ENCODE measurements at regions not wholly inside any gene's neighbourhood (a gene's known extent, or its start where the extent isn't known, plus 50 kb on each side); places are given as distances from the start of the nearest gene placed in this dataset.

DNA sequence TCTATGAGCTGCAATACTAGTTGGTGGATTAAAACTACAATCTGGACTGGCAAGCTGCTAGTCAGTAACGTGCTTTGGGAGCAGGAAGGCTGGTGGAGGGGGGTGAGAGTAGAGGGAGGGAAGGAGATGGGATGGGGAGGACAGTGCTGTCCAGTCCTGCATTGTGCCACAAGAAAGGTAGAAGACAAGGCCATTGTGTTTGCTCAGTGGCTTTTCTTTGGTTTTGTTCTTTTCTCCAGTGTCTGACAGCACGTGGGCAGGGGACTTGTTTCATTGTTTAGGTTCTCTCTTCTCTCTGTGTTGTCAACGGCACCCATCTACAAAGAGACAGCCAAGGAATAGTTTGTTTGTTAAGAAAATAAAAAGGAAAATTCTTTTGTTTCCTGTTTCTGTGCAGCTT lies 362.8 kb upstream of the PLXNA2 start:
- no peaks in the 10 kb centered on the region for H3K36me3 ChIP-seq (ENCODE audit: control insufficient read depth in 1 of 2, insufficient read depth in 2 of 2, low read depth in 1 of 2, low read length in 2 of 2)
- WGBS, result 68% methylated on average over 2 of the region's 3 CpGs

DNA sequence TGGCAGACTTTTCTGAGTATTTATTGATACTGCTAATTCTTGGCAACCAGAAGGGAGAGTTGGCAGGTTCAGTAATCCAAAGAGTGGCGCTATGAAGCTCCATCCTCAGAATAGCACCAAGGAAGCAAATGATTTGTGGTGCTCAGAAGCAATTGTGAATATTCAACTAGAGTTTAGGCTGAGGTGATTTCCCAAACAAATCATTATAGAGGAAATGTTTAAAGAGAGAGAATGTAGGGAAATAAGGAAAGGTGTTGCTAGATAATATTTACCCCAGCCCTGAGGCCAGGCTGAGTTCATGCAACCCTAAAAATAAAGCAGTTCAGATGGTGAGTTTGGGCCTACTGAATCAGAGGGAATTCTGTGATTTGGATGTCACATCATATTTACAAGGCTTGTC lies 363.4 kb upstream of the PLXNA2 start:
- no peak overlapping the region for H3K4me2 ChIP-seq (ENCODE audit: low read length, poor library complexity, severe bottlenecking)
- no peak overlapping the region for H3K18ac ChIP-seq (ENCODE audit: low read depth in 1 of 2, low read length in 2 of 2)
- no peak overlapping the region for H4K8ac ChIP-seq (ENCODE audit: low read length)
- no peak overlapping the region for H2AK5ac ChIP-seq (ENCODE audit: low read length, severe bottlenecking)
- WGBS, result 90% methylated on average over 1 of the region's 1 CpG
- no peak overlapping the region for H3K23ac ChIP-seq (ENCODE audit: low read length in 2 of 2)
- H3K79me1 ChIP-seq (replicated peaks; ENCODE audit: low read length, poor library complexity, severe bottlenecking), result no peaks in the 10 kb centered on the region
- H2BK5ac ChIP-seq (ENCODE audit: low read depth, low read length, poor library complexity, severe bottlenecking), result no peak overlapping the region
- no peak overlapping the region for H3K9ac ChIP-seq (ENCODE audit: low read length)
- DNase-seq, result no peak
- no peak overlapping the region for H2AFZ ChIP-seq (ENCODE audit: low read depth, low read length)
- H3K36me3 ChIP-seq (ENCODE audit: control insufficient read depth in 1 of 2, insufficient read depth in 2 of 2, low read depth in 1 of 2, low read length in 2 of 2), result no peaks in the 10 kb centered on the region
- H2BK12ac ChIP-seq (ENCODE audit: low read length in 2 of 2), result no peak overlapping the region
- H2BK15ac ChIP-seq (ENCODE audit: low read depth, poor library complexity, severe bottlenecking), result no peak overlapping the region
- no peaks in the 10 kb centered on the region for H3K4me1 ChIP-seq (ENCODE audit: control insufficient read depth, insufficient read depth, low read depth, low read length)
- no peak overlapping the region for H3K14ac ChIP-seq (ENCODE audit: low read length in 2 of 2)
- H3K27me3 ChIP-seq (ENCODE audit: control insufficient read depth in 1 of 2, insufficient read depth in 1 of 2, low read length in 2 of 2), result no peaks in the 10 kb centered on the region
- no peak overlapping the region for H3K4ac ChIP-seq (ENCODE audit: low read depth in 1 of 2, low read length in 2 of 2)
- no peak overlapping the region for H3K4me3 ChIP-seq (ENCODE audit: insufficient read depth in 1 of 2, low read depth in 1 of 2, low read length in 2 of 2)
- H2BK120ac ChIP-seq (ENCODE audit: low read depth, low read length), result no peak overlapping the region
- no peak overlapping the region for H3K27ac ChIP-seq (ENCODE audit: low read length, poor library complexity, severe bottlenecking)
- no peaks in the 10 kb centered on the region for H3K9me3 ChIP-seq (ENCODE audit: control insufficient read depth, low read length)
- no peak overlapping the region for H4K91ac ChIP-seq (ENCODE audit: low read length)

More for the DNA sequence above, 362.8 kb upstream of the PLXNA2 start:
- Histone ChIP-seq H3K27me3 (ENCODE audit: control insufficient read depth in 1 of 2, insufficient read depth in 1 of 2, low read length in 2 of 2) (no peaks in the 10 kb centered on the region), H3K79me1 (replicated peaks; ENCODE audit: low read length, poor library complexity, severe bottlenecking) (no peaks in the 10 kb centered on the region), H2BK12ac (ENCODE audit: low read length in 2 of 2) (no peak overlapping the region), H3K9me3 (ENCODE audit: control insufficient read depth, low read length) (no peaks in the 10 kb centered on the region), H3K4me2 (ENCODE audit: low read length, poor library complexity, severe bottlenecking) (no peak overlapping the region), H4K8ac (ENCODE audit: low read length) (no peak overlapping the region), H3K4me3 (ENCODE audit: insufficient read depth in 1 of 2, low read depth in 1 of 2, low read length in 2 of 2) (no peak overlapping the region), H2BK15ac (ENCODE audit: low read depth, poor library complexity, severe bottlenecking) (no peak overlapping the region), H3K27ac (ENCODE audit: low read length, poor library complexity, severe bottlenecking) (no peak overlapping the region), H2BK5ac (ENCODE audit: low read depth, low read length, poor library complexity, severe bottlenecking) (no peak overlapping the region), H2AFZ (ENCODE audit: low read depth, low read length) (no peak overlapping the region), H3K4ac (ENCODE audit: low read depth in 1 of 2, low read length in 2 of 2) (no peak overlapping the region), H3K4me1 (ENCODE audit: control insufficient read depth, insufficient read depth, low read depth, low read length) (no peaks in the 10 kb centered on the region), H4K91ac (ENCODE audit: low read length) (no peak overlapping the region), H3K14ac (ENCODE audit: low read length in 2 of 2) (no peak overlapping the region), H3K18ac (ENCODE audit: low read depth in 1 of 2, low read length in 2 of 2) (no peak overlapping the region), H3K23ac (ENCODE audit: low read length in 2 of 2) (no peak overlapping the region), H2AK5ac (ENCODE audit: low read length, severe bottlenecking) (no peak overlapping the region), H2BK120ac (ENCODE audit: low read depth, low read length) (no peak overlapping the region), H3K9ac (ENCODE audit: low read length) (no peak overlapping the region)
- no peak for DNase-seq

DNA sequence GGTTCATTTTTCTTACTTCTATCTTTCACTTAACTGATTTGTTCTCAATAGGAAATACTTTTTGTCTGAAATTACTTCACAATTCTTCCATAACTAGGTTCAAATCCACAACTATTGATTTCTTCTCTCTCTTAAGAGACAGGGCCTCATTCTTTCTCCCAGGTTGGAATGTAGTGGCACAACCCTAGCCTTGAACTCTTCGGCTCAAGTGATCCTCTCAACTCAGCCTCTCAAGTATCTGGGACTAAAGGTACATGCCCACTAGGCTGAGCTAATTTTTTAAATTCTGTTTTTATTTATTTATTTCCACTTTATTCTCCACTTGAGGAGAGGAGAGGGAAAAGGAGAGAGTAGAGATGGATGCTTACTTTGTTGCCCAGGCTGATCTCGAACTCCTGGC lies 370.4 kb upstream of the PLXNA2 start:
- H4K91ac ChIP-seq (ENCODE audit: low read length), result no peak overlapping the region
- H3K4me3 ChIP-seq (ENCODE audit: insufficient read depth in 1 of 2, low read depth in 1 of 2, low read length in 2 of 2), result no peak overlapping the region
- H3K18ac ChIP-seq (ENCODE audit: low read depth in 1 of 2, low read length in 2 of 2), result no peak overlapping the region
- H2AFZ ChIP-seq (ENCODE audit: low read depth, low read length), result no peak overlapping the region
- H3K36me3 ChIP-seq (ENCODE audit: control insufficient read depth in 1 of 2, insufficient read depth in 2 of 2, low read depth in 1 of 2, low read length in 2 of 2), result no peaks in the 10 kb centered on the region
- peaks cover 3% of the 10 kb centered on the region for H3K9me3 ChIP-seq (ENCODE audit: control insufficient read depth, low read length)
- no peak overlapping the region for H3K9ac ChIP-seq (ENCODE audit: low read length)
- no peak overlapping the region for H3K14ac ChIP-seq (ENCODE audit: low read length in 2 of 2)
- no peaks in the 10 kb centered on the region for H3K4me1 ChIP-seq (ENCODE audit: control insufficient read depth, insufficient read depth, low read depth, low read length)
- WGBS, result 50% methylated on average over 2 of the region's 2 CpGs
- H3K4me2 ChIP-seq (ENCODE audit: low read length, poor library complexity, severe bottlenecking), result no peak overlapping the region
- no peaks in the 10 kb centered on the region for H3K27me3 ChIP-seq (ENCODE audit: control insufficient read depth in 1 of 2, insufficient read depth in 1 of 2, low read length in 2 of 2)
- no peak overlapping the region for H2BK15ac ChIP-seq (ENCODE audit: low read depth, poor library complexity, severe bottlenecking)
- DNase-seq, result no peak
- no peak overlapping the region for H2BK12ac ChIP-seq (ENCODE audit: low read length in 2 of 2)
- H2BK5ac ChIP-seq (ENCODE audit: low read depth, low read length, poor library complexity, severe bottlenecking), result no peak overlapping the region
- H4K8ac ChIP-seq (ENCODE audit: low read length), result no peak overlapping the region
- H3K23ac ChIP-seq (ENCODE audit: low read length in 2 of 2), result no peak overlapping the region
- H3K79me1 ChIP-seq (replicated peaks; ENCODE audit: low read length, poor library complexity, severe bottlenecking), result no peaks in the 10 kb centered on the region
- no peak overlapping the region for H2AK5ac ChIP-seq (ENCODE audit: low read length, severe bottlenecking)
- no peak overlapping the region for H3K4ac ChIP-seq (ENCODE audit: low read depth in 1 of 2, low read length in 2 of 2)
- H3K27ac ChIP-seq (ENCODE audit: low read length, poor library complexity, severe bottlenecking), result no peak overlapping the region
- H2BK120ac ChIP-seq (ENCODE audit: low read depth, low read length), result no peak overlapping the region

DNA sequence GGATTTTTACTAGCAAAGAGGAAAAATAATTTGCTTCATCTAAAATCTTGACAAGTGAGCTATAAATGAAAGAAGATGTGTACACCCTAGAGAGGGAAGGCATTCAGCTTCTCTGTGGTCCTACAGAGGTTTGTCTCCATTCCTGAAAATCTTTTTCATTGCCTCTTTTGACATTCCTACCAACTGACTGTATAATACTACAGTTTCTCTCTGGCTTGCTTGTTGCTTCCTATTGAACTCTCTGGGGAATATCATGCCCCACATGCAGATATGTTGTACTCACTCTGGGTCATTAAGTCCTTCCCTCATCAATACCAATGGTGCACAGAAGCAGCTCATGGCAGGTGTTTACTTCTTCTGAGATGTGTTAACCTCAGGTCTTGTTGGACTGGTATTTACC lies 371.2 kb upstream of the PLXNA2 start:
- Histone ChIP-seq H3K4me1 (ENCODE audit: control insufficient read depth, insufficient read depth, low read depth, low read length) (no peaks in the 10 kb centered on the region), H3K9me3 (ENCODE audit: control insufficient read depth, low read length) (peaks cover 8% of the 10 kb centered on the region), H2BK15ac (ENCODE audit: low read depth, poor library complexity, severe bottlenecking) (no peak overlapping the region), H3K27me3 (ENCODE audit: control insufficient read depth in 1 of 2, insufficient read depth in 1 of 2, low read length in 2 of 2) (no peaks in the 10 kb centered on the region), H3K9ac (ENCODE audit: low read length) (no peak overlapping the region), H3K23ac (ENCODE audit: low read length in 2 of 2) (no peak overlapping the region), H3K27ac (ENCODE audit: low read length, poor library complexity, severe bottlenecking) (no peak overlapping the region), H2AFZ (ENCODE audit: low read depth, low read length) (no peak overlapping the region), H4K91ac (ENCODE audit: low read length) (no peak overlapping the region), H3K4me2 (ENCODE audit: low read length, poor library complexity, severe bottlenecking) (no peak overlapping the region), H2BK120ac (ENCODE audit: low read depth, low read length) (no peak overlapping the region), H2AK5ac (ENCODE audit: low read length, severe bottlenecking) (no peak overlapping the region), H3K36me3 (ENCODE audit: control insufficient read depth in 1 of 2, insufficient read depth in 2 of 2, low read depth in 1 of 2, low read length in 2 of 2) (no peaks in the 10 kb centered on the region), H3K4me3 (ENCODE audit: insufficient read depth in 1 of 2, low read depth in 1 of 2, low read length in 2 of 2) (no peak overlapping the region), H3K4ac (ENCODE audit: low read depth in 1 of 2, low read length in 2 of 2) (no peak overlapping the region), H3K79me1 (replicated peaks; ENCODE audit: low read length, poor library complexity, severe bottlenecking) (no peaks in the 10 kb centered on the region), H2BK5ac (ENCODE audit: low read depth, low read length, poor library complexity, severe bottlenecking) (no peak overlapping the region), H3K14ac (ENCODE audit: low read length in 2 of 2) (no peak overlapping the region), H2BK12ac (ENCODE audit: low read length in 2 of 2) (no peak overlapping the region), H4K8ac (ENCODE audit: low read length) (no peak overlapping the region), H3K18ac (ENCODE audit: low read depth in 1 of 2, low read length in 2 of 2) (no peak overlapping the region)
- no peak for DNase-seq

Measured in mesenchymal stem cell (in vitro differentiated cells and primary cell).